Ishikawa (cell line): ENCODE measurements at regions not wholly inside any gene's neighbourhood (a gene's known extent, or its start where the extent isn't known, plus 50 kb on each side); places are given as distances from the start of the nearest gene placed in this dataset.

ENCODE experiments used
- CEBPB ChIP-seq: IDR thresholded peaks from 2 replicates; pipeline ENCODE4 v1.6.1; 2012
- CREB1 ChIP-seq: IDR thresholded peaks from 2 replicates; pipeline ENCODE4 v1.6.1; 2012; ENCODE audit warnings: low read depth
- EGR1 ChIP-seq: IDR thresholded peaks from 2 replicates; pipeline ENCODE4 v1.6.1; 2012
- EP300 ChIP-seq: IDR thresholded peaks from 2 replicates; pipeline ENCODE4 v1.6.1; 2012; ENCODE audit warnings: borderline replicate concordance
- FOXM1 ChIP-seq: IDR thresholded peaks from 2 replicates; pipeline ENCODE4 v1.6.1; 2012; ENCODE audit warnings: low read depth, borderline replicate concordance
- MAX ChIP-seq: IDR thresholded peaks from 2 replicates; pipeline ENCODE4 v1.6.1; 2012
- NFIC ChIP-seq: IDR thresholded peaks from 2 replicates; pipeline ENCODE4 v1.6.1; 2012
- RAD21 ChIP-seq: IDR thresholded peaks from 2 replicates; pipeline ENCODE4 v1.6.1; 2012; ENCODE audit warnings: low read depth
- TAF1 ChIP-seq: IDR thresholded peaks from 2 replicates; pipeline ENCODE4 v1.6.1; 2012; ENCODE audit warnings: low read depth, mild to moderate bottlenecking
- TCF12 ChIP-seq: IDR thresholded peaks from 2 replicates; pipeline ENCODE4 v1.6.1; 2012; ENCODE audit warnings: low read depth
- TEAD4 ChIP-seq: IDR thresholded peaks from 2 replicates; pipeline ENCODE4 v1.6.1; 2012
- YY1 ChIP-seq: IDR thresholded peaks from 2 replicates; pipeline ENCODE4 v1.6.1; 2012; ENCODE audit warnings: low read depth
- TF ChIP-seq, protein P1 (sequence below): IDR thresholded peaks from 2 replicates; pipeline ENCODE4 v1.6.1; 2012; ENCODE audit warnings: low read depth, mild to moderate bottlenecking

DNA sequence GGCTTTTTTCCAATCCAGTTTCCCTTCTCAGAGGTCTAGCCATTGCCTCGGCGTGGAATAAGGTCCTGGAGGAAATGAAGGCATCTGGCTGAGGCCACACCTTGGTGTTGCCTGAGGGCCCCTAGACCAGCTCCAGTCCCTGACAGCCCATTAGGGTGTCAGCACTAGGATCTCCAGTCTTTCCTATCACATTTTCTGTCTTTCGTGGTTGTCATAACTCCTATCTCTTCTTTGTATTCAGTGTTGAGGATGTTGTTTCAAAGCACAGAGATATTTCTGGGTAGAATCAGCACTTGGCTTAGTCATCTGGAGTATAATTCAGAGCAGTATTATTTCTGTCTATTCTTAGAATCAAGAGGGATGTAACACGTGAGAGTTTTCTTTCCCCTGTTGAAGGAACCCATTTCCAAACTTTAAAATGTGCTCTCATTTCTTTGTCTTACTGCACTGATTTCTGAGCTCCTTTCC is 844.3 kb downstream of the KCNT2 start:
- no peak for TF ChIP-seq EP300
- no peak for TF ChIP-seq FOXM1
- no peak for TF ChIP-seq YY1
- no peak for TF ChIP-seq EGR1
- TF ChIP-seq, protein P1, sequence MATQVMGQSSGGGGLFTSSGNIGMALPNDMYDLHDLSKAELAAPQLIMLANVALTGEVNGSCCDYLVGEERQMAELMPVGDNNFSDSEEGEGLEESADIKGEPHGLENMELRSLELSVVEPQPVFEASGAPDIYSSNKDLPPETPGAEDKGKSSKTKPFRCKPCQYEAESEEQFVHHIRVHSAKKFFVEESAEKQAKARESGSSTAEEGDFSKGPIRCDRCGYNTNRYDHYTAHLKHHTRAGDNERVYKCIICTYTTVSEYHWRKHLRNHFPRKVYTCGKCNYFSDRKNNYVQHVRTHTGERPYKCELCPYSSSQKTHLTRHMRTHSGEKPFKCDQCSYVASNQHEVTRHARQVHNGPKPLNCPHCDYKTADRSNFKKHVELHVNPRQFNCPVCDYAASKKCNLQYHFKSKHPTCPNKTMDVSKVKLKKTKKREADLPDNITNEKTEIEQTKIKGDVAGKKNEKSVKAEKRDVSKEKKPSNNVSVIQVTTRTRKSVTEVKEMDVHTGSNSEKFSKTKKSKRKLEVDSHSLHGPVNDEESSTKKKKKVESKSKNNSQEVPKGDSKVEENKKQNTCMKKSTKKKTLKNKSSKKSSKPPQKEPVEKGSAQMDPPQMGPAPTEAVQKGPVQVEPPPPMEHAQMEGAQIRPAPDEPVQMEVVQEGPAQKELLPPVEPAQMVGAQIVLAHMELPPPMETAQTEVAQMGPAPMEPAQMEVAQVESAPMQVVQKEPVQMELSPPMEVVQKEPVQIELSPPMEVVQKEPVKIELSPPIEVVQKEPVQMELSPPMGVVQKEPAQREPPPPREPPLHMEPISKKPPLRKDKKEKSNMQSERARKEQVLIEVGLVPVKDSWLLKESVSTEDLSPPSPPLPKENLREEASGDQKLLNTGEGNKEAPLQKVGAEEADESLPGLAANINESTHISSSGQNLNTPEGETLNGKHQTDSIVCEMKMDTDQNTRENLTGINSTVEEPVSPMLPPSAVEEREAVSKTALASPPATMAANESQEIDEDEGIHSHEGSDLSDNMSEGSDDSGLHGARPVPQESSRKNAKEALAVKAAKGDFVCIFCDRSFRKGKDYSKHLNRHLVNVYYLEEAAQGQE: no peak
- TF ChIP-seq RAD21: no peak
- TF ChIP-seq TCF12: no peak
- TF ChIP-seq TEAD4: no peak
- TF ChIP-seq TAF1: no peak
- no peak for TF ChIP-seq MAX
- no peak for TF ChIP-seq CREB1
- TF ChIP-seq NFIC: no peak
- TF ChIP-seq CEBPB: no peak
